ENCODE measurements at regions not wholly inside any gene's neighbourhood (a gene's known extent, or its start where the extent isn't known, plus 50 kb on each side); places are given as distances from the start of the nearest gene placed in this dataset.

GRCh38 chrX:57737881-57738280, 57.8 kb upstream of the NLRP2B start (continued):
- no peak for TF ChIP-seq CHD7 (IDR thresholded peaks at IDR 0.05; ENCODE audit: insufficient replicate concordance, low read length)
- TF ChIP-seq TAF7 (optimal IDR thresholded peaks at IDR 0.05; ENCODE audit: borderline replicate concordance, low read depth, low read length), result no peak
- TF ChIP-seq, protein P1, sequence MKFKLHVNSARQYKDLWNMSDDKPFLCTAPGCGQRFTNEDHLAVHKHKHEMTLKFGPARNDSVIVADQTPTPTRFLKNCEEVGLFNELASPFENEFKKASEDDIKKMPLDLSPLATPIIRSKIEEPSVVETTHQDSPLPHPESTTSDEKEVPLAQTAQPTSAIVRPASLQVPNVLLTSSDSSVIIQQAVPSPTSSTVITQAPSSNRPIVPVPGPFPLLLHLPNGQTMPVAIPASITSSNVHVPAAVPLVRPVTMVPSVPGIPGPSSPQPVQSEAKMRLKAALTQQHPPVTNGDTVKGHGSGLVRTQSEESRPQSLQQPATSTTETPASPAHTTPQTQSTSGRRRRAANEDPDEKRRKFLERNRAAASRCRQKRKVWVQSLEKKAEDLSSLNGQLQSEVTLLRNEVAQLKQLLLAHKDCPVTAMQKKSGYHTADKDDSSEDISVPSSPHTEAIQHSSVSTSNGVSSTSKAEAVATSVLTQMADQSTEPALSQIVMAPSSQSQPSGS (IDR thresholded peaks at IDR 0.05; ENCODE audit: low read length), result no peak
- TF ChIP-seq MAX (IDR thresholded peaks at IDR 0.05), result no peak
